T1000 (cell line): ENCODE measurements at regions not wholly inside any gene's neighbourhood (a gene's known extent, or its start where the extent isn't known, plus 50 kb on each side); places are given as distances from the start of the nearest gene placed in this dataset.
"Not testable (repeated sequence)": the region's sequence is repeated elsewhere in the genome, so short reads cannot be mapped to it uniquely, and the experiment has no call there.

ENCODE experiments used
- DNase-seq: peaks from one replicate; lab custom pipeline; 2025; ENCODE audit warnings: mixed read lengths; lab: John Stamatoyannopoulos, UW

- DNase-seq, result no peak
Measured at GRCh38 chr3:106263546-106263945, 394.7 kb upstream of the CBLB start.

DNA sequence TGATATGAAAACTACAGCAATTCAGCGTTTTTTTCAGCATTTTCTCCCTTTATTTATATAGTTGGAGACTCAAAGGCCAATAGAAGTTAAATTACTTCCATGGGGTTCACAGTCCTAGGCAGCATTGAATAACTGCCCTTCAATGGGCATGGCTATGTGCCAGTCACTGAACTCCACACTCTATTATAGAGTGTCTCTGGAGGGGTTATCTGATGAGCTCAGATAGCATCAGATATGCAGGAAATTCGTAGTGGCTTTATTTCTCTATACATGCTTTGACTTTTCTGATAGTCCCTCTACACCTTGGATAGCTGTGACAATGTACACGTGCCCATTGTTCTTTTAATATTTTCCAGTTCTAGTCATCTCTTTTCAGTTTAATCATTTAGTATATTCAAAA is 396.9 kb upstream of the CBLB start:
- no peak for DNase-seq

GRCh38 chr3:106268696-106269095 is 399.9 kb upstream of the CBLB start:
- no peak for DNase-seq

DNA sequence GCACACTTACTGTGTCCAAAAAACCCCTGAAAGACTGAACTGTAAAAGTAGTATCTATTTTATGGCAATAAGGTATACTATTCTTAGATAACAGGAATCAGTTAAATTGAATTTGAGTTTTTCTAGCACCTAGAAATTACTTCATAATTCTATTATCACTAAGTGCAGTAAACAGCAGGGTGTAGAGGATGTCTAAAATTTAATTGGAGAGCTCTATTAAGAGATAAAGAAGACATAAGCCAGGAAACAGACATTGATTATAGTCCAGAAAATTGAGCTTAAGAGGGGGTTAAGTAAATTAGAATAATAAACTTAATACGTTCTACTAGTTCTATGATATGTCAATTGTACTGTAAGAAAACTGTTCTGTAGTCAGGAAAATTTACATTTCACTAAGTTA is 403.5 kb upstream of the CBLB start:
- DNase-seq, result no peak

GRCh38 chr3:106275592-106275991 is 406.8 kb upstream of the CBLB start:
- DNase-seq, result no peak

DNA sequence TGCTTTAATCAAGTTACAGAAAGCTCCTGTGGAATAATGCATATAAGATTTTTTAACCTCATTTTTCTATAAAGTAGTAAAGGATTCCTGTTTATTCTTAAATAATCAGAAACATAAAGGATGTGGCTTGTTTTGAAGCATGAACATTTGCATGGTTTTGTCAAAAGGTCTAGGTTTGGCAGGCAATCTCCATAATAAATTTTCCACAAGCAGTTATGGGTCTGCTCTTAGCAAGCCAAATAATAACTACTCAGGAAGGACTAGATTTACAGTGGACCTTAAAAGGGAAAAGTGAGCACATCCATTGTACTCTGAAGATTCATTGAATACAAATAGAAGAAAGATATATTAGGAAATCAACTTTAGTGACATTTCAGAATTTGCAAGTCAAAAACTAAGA is 407.3 kb upstream of the CBLB start:
- no peak for DNase-seq

DNA sequence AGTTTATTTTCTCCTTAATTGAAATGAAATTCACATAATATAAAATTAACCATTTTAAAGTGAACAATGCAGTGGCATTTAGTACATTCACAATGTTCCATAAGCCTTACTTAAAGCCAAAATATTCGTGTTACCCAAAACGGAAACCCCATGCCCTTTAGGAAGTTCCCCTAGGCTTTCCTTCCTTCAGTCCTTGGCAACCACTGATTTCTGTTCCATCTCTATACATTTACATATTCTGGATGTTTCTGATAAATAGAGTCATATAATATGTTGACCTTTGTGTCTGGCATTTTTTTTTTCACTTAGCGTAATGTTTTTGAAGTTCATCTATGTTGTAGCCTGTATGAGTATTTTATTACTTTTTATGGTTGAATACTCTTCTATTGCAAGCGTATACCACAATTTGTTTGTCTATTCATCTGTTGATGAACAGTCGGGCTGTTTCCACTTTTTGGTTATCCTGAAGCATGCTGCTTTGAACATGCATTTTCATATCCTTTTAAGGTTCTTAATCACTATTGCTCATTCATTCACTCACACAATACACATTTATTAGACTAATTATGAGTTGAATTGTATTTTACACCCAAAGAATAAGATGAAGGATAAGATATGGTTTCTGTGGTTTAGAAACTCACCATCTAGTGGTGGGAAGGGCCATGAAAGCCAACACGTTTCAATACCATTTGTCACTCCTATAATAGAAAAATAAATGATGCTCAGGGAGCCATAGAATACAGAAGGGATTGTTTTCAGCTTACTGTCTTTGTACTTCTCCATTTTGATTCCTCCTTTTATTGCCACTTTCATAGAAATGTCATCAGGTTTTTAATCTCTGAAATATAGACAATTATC is 408.2 kb upstream of the CBLB start:
- DNase-seq, result no peak

- no peak for DNase-seq
Measured at GRCh38 chr3:106277731-106278130, 408.9 kb upstream of the CBLB start.

DNA sequence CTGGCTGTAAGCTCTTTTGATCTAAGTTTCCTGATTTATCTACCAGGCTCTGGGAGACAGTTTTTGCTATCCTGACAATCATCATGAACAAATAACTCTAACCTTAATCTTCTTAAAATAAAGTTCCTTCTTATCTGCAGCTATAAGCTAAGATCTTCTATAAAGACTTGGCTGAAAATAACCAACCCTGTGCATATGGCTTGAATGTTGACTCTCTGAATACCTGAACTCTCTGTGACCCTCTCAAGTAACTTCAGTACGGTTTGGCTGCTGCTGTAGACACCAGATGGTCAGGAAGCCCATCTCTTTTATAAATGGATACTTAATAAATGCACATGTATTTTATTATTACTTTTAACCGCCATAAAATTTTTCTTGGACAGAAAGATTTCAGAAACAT is 412.4 kb upstream of the CBLB start:
- no peak for DNase-seq

GRCh38 chr3:106282943-106283342 is 414.1 kb upstream of the CBLB start:
- no peak for DNase-seq

GRCh38 chr3:106288781-106289180 is 420.0 kb upstream of the CBLB start:
- DNase-seq, result no peak

DNA sequence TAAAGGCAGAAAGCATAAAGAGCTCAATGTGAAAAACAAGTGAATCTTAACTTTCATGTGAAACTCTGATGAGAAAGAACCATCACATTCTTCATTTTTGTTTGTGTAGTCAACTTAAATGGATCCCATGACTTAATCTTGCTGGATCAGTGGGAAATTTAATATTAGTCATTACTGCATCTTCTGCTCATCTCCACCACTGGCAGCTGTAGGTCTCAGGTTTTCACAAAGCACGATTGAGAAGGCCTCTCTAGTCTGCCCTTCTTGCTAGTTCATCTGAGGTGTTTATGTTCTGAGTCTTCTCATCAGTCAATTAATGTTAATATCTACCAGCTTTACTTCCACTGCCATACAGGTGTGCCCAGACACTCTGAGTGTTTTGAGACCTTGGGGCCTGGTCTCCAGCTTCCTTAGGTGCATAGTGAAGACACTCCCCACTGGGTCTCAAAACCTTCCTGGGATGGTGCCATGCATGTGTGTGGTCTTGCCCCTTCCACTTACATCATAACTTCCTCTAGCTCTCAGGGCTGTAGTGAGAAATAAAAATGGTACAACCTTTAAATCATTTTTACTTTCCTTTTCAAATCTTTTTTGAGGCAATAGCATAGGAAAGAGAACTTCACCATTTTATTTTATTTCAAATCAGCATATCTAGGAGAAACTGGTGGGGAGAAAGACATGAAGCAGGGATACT is 421.6 kb upstream of the CBLB start:
- no peak for DNase-seq

DNA sequence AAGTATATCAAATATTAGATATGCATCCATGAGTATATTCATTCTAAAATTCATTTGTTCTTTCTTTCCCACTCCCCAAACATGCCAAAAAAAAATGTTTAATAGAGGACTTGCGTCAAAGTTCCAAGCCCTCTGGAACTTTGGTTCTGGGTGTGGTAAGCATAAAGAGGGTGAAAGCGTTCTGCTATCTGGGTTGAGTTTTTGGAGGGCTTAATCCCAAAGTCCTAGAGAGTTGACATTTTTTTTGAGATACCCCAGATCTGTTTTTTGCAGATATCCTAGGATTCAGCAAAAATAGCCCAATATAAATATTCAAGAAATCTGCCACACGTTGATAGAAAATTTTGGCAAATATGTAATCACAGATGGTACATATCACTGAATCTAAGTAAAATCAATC is 424.3 kb upstream of the CBLB start:
- DNase-seq, result no peak

GRCh38 chr3:106294121-106294520 is 425.3 kb upstream of the CBLB start:
- DNase-seq, result no peak

DNA sequence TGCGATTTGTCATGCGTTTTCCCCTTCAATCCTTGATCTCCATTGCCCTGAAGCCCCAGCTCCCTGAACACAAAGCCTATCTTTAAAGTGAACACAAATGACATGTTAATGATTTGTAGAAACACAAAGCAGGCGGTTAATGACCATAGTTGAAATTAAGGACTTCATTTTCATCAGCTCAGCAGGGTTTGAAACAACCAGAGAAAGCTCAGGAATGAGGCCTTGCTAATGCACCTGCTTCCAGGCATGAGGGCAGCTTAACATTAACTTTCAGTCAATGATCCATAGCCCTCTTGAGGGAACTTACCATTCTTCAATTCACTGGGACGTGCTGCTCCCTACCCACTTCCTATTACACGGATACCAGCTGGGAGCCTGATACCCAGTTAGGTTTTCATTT is 427.2 kb upstream of the CBLB start:
- no peak for DNase-seq

GRCh38 chr3:106299300-106300098 is 430.7 kb upstream of the CBLB start:
- no peak for DNase-seq

DNA sequence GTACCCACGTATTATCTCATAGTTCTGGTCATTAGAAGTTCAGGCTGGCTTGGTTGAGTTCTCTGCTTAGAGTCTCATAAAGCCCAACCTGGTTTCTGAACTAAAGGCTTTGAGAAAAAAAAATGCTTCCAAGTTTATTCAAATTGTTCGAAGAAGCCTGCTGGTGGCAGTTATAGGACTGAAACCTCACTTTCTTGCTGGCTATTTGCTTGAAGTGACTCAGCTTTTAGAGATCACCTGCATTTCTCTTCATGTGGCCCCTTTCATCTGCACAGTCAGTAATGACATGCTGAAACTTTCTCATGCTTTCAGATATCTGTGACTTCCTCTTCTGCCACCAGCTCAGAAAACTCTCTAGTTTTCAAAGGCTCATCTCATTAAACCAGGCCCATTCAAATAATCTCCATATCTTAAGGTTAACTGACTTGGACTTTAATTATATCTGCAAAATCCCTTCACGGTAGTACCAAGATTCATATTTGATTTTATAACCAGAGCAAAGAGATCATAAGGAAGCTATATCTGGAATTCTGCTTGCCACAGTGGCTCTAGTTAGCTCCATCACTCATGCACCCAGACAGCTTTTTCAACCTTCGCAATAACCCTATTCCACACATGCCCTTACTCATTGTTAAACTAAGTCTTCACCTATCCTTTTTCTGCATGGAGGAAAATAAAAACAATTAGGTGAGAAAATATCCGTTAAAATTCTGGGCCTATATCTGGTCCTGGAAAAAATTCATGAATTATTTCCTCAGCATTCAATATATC is 433.8 kb upstream of the CBLB start:
- no peak for DNase-seq

DNA sequence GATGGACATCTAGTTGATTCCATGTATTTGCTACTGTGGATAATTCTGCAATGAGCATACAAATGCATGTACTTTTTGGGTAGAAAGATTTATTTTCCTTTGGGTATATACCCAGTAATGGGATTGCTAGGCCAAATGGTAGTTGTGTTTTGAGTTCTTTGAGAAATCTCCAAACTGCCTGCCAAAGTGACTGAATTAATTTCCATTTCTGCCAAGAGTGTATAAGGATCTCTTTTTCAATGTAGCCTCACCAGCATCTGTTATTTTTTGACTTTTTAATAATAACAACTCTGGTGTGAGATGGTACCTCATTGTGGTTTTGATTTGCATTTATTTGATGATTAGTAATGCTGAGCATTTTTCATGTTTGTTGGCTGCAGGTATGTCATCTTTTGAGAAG is 435.0 kb upstream of the CBLB start:
- no peak for DNase-seq

DNA sequence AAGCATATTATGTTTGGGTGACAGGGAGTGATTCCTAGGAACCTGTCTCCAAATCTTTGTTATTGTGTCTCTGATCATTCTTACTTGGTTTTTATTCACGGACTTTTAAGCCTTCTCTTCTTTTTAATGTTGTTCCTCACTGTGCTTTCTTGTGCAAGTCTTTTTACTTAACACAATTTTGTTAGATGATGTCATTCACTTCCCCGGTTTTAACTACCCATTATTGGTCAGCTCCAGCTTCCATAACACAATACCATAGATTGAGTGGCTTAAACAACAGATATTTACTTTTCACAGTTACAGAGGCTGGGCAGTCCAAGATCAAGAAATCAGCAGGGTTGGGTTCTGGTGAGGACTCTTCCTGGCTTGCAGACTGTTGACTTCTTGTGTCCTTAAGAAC is 436.3 kb upstream of the CBLB start:
- no peak for DNase-seq

GRCh38 chr3:106305882-106306435 is 437.1 kb upstream of the CBLB start:
- DNase-seq, result no peak

DNA sequence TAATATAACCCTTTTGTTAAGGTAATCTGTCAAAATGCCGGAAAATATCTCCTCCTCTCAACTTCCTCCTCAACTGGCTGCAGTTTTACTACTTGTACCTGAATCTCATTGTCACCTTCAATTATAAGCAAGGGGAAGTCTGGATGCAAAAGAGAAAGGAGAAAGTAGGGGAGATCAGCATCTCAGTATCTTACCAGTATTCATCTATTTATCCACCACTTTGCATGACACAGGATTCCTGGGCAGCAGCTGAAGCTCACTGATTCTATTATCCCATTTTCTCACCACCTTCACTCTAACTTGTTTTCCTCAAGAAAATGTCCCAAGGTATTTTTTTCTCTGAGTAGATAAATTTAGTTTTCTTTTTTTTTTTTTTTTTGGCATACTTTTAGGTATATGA is 440.5 kb upstream of the CBLB start:
- no peak for DNase-seq

DNA sequence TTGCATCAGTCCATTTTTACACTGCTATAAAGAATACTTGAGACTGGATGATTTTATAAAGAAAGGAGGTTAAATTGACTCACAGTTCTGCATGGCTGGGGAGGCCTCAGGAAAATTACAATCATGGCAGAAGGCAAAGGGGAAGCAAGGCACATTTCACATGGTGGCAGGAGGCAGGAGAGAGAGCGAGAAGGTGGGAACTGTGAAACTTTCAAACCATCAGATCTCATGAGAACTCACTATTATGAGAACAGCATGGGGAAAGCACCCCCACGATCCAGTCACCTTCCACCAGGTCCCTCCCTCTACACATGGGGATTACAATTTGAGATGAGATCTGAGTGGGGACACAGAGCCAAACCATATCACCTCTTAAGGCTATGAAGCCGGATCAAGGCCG is 441.0 kb upstream of the CBLB start:
- not testable (repeated sequence) for DNase-seq
